WTC11 (cell line): ENCODE measurements at regions not wholly inside any gene's neighbourhood (a gene's known extent, or its start where the extent isn't known, plus 50 kb on each side); places are given as distances from the start of the nearest gene placed in this dataset.

Source experiments
- ATAC-seq: fragments of 200-7000 bp; cut with Tn5 transposase; 2 replicates; pipeline ENCODE4 v1.10.0; 2021; ENCODE audit warnings: mild to moderate bottlenecking, moderate library complexity
- CTCF ChIA-PET: fragments of 300-600 bp; sonication (Branson Sonifier 250); formaldehyde crosslinking; loops from one replicate; lab custom pipeline; 2021; ENCODE audit warnings: antibody characterized with exemption; lab: Charles Lee
- POLR2A ChIA-PET: fragments of 350-600 bp; sonication (Branson Sonifier 250); formaldehyde crosslinking; loops from one replicate; lab custom pipeline; 2021; ENCODE audit warnings: antibody characterized with exemption; lab: Charles Lee
- DNase-seq: peaks from one replicate; pipeline ENCODE4 v3.0.0; 2021; ENCODE audit warnings: low spot score
- H3K27ac Mint-ChIP-seq: 2 replicates; pipeline ENCODE4 v1.8.0; 2021; ENCODE audit warnings: mixed read lengths
- H3K27me3 Mint-ChIP-seq: 2 replicates; pipeline ENCODE4 v1.8.0; 2021; ENCODE audit warnings: low read depth, mild to moderate bottlenecking, moderate library complexity, mixed read lengths
- H3K36me3 Mint-ChIP-seq: 2 replicates; pipeline ENCODE4 v1.8.0; 2021; ENCODE audit warnings: mixed read lengths
- H3K4me1 Mint-ChIP-seq: 2 replicates; pipeline ENCODE4 v1.8.0; 2022; ENCODE audit warnings: mixed read lengths
- H3K4me3 Mint-ChIP-seq: 2 replicates; pipeline ENCODE4 v1.8.0; 2021; ENCODE audit warnings: mild to moderate bottlenecking, moderate library complexity, mixed read lengths
- H3K9me3 Mint-ChIP-seq: 2 replicates; pipeline ENCODE4 v1.8.0; 2021; ENCODE audit warnings: mixed read lengths
- ATF2 ChIP-seq: sonication (generic); formaldehyde crosslinking; IDR thresholded peaks from 2 replicates; pipeline ENCODE4 v1.8.1; 2022; ENCODE audit warnings: low read depth, missing genetic modification reagents, borderline replicate concordance
- ATF6 ChIP-seq: sonication (generic); formaldehyde crosslinking; IDR thresholded peaks from 2 replicates; pipeline ENCODE4 v1.8.1; 2023; ENCODE audit warnings: mild to moderate bottlenecking, missing genetic modification reagents
- CREB1 ChIP-seq: sonication (generic); formaldehyde crosslinking; IDR thresholded peaks from 2 replicates; pipeline ENCODE4 v1.8.0; 2023; ENCODE audit warnings: mild to moderate bottlenecking, missing genetic modification reagents
- CREM ChIP-seq: sonication (generic); formaldehyde crosslinking; IDR thresholded peaks from 2 replicates; pipeline ENCODE4 v1.8.1; 2022; ENCODE audit warnings: mild to moderate bottlenecking, missing genetic modification reagents, moderate library complexity
- E2F4 ChIP-seq: sonication (generic); formaldehyde crosslinking; IDR thresholded peaks from 2 replicates; pipeline ENCODE4 v1.8.1; 2022; ENCODE audit warnings: low read depth, mild to moderate bottlenecking, moderate library complexity, missing genetic modification reagents, borderline replicate concordance
- ESRRA ChIP-seq: sonication (generic); formaldehyde crosslinking; IDR thresholded peaks from 2 replicates; pipeline ENCODE4 v1.8.1; 2022; ENCODE audit warnings: mild to moderate bottlenecking, missing genetic modification reagents, borderline replicate concordance
- ETV6 ChIP-seq: sonication (generic); formaldehyde crosslinking; IDR thresholded peaks from 2 replicates; pipeline ENCODE4 v1.8.1; 2022; ENCODE audit warnings: mild to moderate bottlenecking, missing genetic modification reagents
- FOXJ3 ChIP-seq: sonication (generic); formaldehyde crosslinking; IDR thresholded peaks from 2 replicates; pipeline ENCODE4 v1.9.0; 2021; ENCODE audit warnings: missing genetic modification reagents, mild to moderate bottlenecking, borderline replicate concordance
- GABPB1 ChIP-seq: sonication (generic); formaldehyde crosslinking; IDR thresholded peaks from 2 replicates; pipeline ENCODE4 v1.8.1; 2023; ENCODE audit warnings: mild to moderate bottlenecking, missing genetic modification reagents
- GRHL2 ChIP-seq: fragments of 250-450 bp; sonication (Bioruptor Pico); IDR thresholded peaks from 2 replicates; pipeline ENCODE4 v1.8.0; 2022; ENCODE audit warnings: mild to moderate bottlenecking, moderate library complexity; ENCODE audit not compliant: insufficient replicate concordance, severe bottlenecking
- HMGA2 ChIP-seq: fragments of 250-450 bp; sonication (Bioruptor Pico); IDR thresholded peaks from 2 replicates; pipeline ENCODE4 v1.4.0; 2021; ENCODE audit warnings: mild to moderate bottlenecking, moderate library complexity
- KAT7 ChIP-seq: sonication (generic); formaldehyde crosslinking; IDR thresholded peaks from 2 replicates; pipeline ENCODE4 v1.8.1; 2023; ENCODE audit warnings: missing genetic modification reagents, mild to moderate bottlenecking, borderline replicate concordance
- NFATC4 ChIP-seq: fragments of 250-450 bp; sonication (Bioruptor Pico); IDR thresholded peaks from 2 replicates; pipeline ENCODE4 v1.9.0; 2021; ENCODE audit warnings: mild to moderate bottlenecking
- NR3C1 ChIP-seq: sonication (generic); formaldehyde crosslinking; conservative IDR thresholded peaks from 2 replicates; pipeline ENCODE4 v1.8.1; 2023; ENCODE audit warnings: low read depth, mild to moderate bottlenecking, missing genetic modification reagents
- TEAD1 ChIP-seq: sonication (generic); formaldehyde crosslinking; IDR thresholded peaks from 2 replicates; pipeline ENCODE4 v1.8.0; 2022; ENCODE audit warnings: mild to moderate bottlenecking, missing genetic modification reagents
- TP53 ChIP-seq: sonication (generic); formaldehyde crosslinking; IDR thresholded peaks from 2 replicates; pipeline ENCODE4 v1.8.1; 2023; ENCODE audit warnings: mild to moderate bottlenecking, missing genetic modification reagents
- ZBTB21 ChIP-seq: sonication (generic); formaldehyde crosslinking; IDR thresholded peaks from 2 replicates; pipeline ENCODE4 v1.8.1; 2023; ENCODE audit warnings: mild to moderate bottlenecking, missing genetic modification reagents, borderline replicate concordance
- ZNF317 ChIP-seq: sonication (generic); formaldehyde crosslinking; IDR thresholded peaks from 2 replicates; pipeline ENCODE4 v1.8.1; 2023; ENCODE audit warnings: low read depth, mild to moderate bottlenecking, moderate library complexity, missing genetic modification reagents, borderline replicate concordance
- ZNF423 ChIP-seq: fragments of 250-450 bp; sonication (Bioruptor Pico); IDR thresholded peaks from 2 replicates; pipeline ENCODE4 v2.1.2; 2022; ENCODE audit warnings: mild to moderate bottlenecking, moderate library complexity
- ZNF671 ChIP-seq: fragments of 250-450 bp; sonication (Bioruptor Pico); IDR thresholded peaks from 2 replicates; pipeline ENCODE4 v1.8.0; 2021; ENCODE audit warnings: mild to moderate bottlenecking
- TF ChIP-seq, protein P1 (sequence below): sonication (generic); formaldehyde crosslinking; IDR thresholded peaks from 2 replicates; pipeline ENCODE4 v1.8.1; 2023; ENCODE audit warnings: mild to moderate bottlenecking, moderate library complexity, missing genetic modification reagents
- TF ChIP-seq, protein P2 (sequence below): sonication (generic); formaldehyde crosslinking; IDR thresholded peaks from 2 replicates; pipeline ENCODE4 v1.8.0; 2023; ENCODE audit warnings: missing genetic modification reagents, mild to moderate bottlenecking, borderline replicate concordance
- TF ChIP-seq, protein P3 (sequence below): sonication (generic); formaldehyde crosslinking; IDR thresholded peaks from 2 replicates; pipeline ENCODE4 v1.8.1; 2022; ENCODE audit warnings: missing genetic modification reagents, borderline replicate concordance
- TF ChIP-seq, protein P4 (sequence below): sonication (generic); formaldehyde crosslinking; IDR thresholded peaks from 2 replicates; pipeline ENCODE4 v1.8.1; 2022; ENCODE audit warnings: mild to moderate bottlenecking, missing genetic modification reagents, moderate library complexity, borderline replicate concordance

GRCh38 chr10:110418218-110418617, 79.5 kb upstream of the DUSP5 start (continued):
- TF ChIP-seq TP53 (no peak), TEAD1 (CRISPR knock-in tag) (no peak), GRHL2 (CRISPR knock-in tag) (no peak), CREB1 (CRISPR knock-in tag) (no peak), NR3C1 (no peak), GABPB1 (CRISPR knock-in tag) (no peak), ESRRA (CRISPR knock-in tag) (no peak), ETV6 (CRISPR knock-in tag) (no peak)
- TF ChIP-seq, protein P1, sequence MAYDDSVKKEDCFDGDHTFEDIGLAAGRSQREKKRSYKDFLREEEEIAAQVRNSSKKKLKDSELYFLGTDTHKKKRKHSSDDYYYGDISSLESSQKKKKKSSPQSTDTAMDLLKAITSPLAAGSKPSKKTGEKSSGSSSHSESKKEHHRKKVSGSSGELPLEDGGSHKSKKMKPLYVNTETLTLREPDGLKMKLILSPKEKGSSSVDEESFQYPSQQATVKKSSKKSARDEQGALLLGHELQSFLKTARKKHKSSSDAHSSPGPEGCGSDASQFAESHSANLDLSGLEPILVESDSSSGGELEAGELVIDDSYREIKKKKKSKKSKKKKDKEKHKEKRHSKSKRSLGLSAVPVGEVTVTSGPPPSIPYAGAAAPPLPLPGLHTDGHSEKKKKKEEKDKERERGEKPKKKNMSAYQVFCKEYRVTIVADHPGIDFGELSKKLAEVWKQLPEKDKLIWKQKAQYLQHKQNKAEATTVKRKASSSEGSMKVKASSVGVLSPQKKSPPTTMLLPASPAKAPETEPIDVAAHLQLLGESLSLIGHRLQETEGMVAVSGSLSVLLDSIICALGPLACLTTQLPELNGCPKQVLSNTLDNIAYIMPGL, result no peak

- H3K9me3 Mint-ChIP-seq, result no peaks in the 10 kb centered on the region
- TF ChIP-seq ATF6 (CRISPR knock-in tag) (no peak), HMGA2 (no peak), KAT7 (CRISPR knock-in tag) (no peak), NFATC4 (CRISPR knock-in tag) (no peak), ZNF423 (CRISPR knock-in tag) (no peak), ZNF317 (CRISPR knock-in tag) (no peak), E2F4 (CRISPR knock-in tag) (no peak), ATF2 (CRISPR knock-in tag) (no peak), ZBTB21 (CRISPR knock-in tag) (no peak), ZNF671 (CRISPR knock-in tag) (no peak), CREM (CRISPR knock-in tag) (no peak), FOXJ3 (CRISPR knock-in tag) (no peak)
- TF ChIP-seq, protein P2, sequence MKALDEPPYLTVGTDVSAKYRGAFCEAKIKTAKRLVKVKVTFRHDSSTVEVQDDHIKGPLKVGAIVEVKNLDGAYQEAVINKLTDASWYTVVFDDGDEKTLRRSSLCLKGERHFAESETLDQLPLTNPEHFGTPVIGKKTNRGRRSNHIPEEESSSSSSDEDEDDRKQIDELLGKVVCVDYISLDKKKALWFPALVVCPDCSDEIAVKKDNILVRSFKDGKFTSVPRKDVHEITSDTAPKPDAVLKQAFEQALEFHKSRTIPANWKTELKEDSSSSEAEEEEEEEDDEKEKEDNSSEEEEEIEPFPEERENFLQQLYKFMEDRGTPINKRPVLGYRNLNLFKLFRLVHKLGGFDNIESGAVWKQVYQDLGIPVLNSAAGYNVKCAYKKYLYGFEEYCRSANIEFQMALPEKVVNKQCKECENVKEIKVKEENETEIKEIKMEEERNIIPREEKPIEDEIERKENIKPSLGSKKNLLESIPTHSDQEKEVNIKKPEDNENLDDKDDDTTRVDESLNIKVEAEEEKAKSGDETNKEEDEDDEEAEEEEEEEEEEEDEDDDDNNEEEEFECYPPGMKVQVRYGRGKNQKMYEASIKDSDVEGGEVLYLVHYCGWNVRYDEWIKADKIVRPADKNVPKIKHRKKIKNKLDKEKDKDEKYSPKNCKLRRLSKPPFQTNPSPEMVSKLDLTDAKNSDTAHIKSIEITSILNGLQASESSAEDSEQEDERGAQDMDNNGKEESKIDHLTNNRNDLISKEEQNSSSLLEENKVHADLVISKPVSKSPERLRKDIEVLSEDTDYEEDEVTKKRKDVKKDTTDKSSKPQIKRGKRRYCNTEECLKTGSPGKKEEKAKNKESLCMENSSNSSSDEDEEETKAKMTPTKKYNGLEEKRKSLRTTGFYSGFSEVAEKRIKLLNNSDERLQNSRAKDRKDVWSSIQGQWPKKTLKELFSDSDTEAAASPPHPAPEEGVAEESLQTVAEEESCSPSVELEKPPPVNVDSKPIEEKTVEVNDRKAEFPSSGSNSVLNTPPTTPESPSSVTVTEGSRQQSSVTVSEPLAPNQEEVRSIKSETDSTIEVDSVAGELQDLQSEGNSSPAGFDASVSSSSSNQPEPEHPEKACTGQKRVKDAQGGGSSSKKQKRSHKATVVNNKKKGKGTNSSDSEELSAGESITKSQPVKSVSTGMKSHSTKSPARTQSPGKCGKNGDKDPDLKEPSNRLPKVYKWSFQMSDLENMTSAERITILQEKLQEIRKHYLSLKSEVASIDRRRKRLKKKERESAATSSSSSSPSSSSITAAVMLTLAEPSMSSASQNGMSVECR (CRISPR knock-in tag), result no peak
- TF ChIP-seq, protein P3, sequence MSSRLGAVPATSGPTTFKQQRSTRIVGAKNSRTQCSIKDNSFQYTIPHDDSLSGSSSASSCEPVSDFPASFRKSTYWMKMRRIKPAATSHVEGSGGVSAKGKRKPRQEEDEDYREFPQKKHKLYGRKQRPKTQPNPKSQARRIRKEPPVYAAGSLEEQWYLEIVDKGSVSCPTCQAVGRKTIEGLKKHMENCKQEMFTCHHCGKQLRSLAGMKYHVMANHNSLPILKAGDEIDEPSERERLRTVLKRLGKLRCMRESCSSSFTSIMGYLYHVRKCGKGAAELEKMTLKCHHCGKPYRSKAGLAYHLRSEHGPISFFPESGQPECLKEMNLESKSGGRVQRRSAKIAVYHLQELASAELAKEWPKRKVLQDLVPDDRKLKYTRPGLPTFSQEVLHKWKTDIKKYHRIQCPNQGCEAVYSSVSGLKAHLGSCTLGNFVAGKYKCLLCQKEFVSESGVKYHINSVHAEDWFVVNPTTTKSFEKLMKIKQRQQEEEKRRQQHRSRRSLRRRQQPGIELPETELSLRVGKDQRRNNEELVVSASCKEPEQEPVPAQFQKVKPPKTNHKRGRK (CRISPR knock-in tag), result no peak
- TF ChIP-seq, protein P4, sequence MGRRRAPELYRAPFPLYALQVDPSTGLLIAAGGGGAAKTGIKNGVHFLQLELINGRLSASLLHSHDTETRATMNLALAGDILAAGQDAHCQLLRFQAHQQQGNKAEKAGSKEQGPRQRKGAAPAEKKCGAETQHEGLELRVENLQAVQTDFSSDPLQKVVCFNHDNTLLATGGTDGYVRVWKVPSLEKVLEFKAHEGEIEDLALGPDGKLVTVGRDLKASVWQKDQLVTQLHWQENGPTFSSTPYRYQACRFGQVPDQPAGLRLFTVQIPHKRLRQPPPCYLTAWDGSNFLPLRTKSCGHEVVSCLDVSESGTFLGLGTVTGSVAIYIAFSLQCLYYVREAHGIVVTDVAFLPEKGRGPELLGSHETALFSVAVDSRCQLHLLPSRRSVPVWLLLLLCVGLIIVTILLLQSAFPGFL (CRISPR knock-in tag), result no peak
- no peaks in the 10 kb centered on the region for H3K36me3 Mint-ChIP-seq
- ATAC-seq (no peak), DNase-seq (no peak)
- no peak overlapping the region for H3K27ac Mint-ChIP-seq
- no peaks in the 10 kb centered on the region; the same call in 1 of the 2 replicates for H3K27me3 Mint-ChIP-seq
- ChIA-PET CTCF (no interaction called here), POLR2A (interaction anchor here (0.7 kb wide), 1 partner anchor 19 kb away, joined by 4 read pairs; no protein-coding TSS in a partner anchor)
- H3K4me1 Mint-ChIP-seq, result peaks cover 24% of the 10 kb centered on the region
- H3K4me3 Mint-ChIP-seq, result no peak overlapping the region
Observed at GRCh38 chr10:110419265-110419664, 78.4 kb upstream of the DUSP5 start.
